NOMO-1 treated with DMSO at 0.1 percent for 48 hours (cell line): ENCODE measurements at regions not wholly inside any gene's neighbourhood (a gene's known extent, or its start where the extent isn't known, plus 50 kb on each side); places are given as distances from the start of the nearest gene placed in this dataset.

Experiments used
- DNase-seq: peaks from one replicate; lab custom pipeline; 2025; ENCODE audit not compliant: unreplicated experiment; lab: John Stamatoyannopoulos, UW

GRCh38 chr14:71588576-71589215 lies 343.5 kb upstream of the RGS6 start:
- no peak for DNase-seq

- peak; percentile 7 for DNase-seq
Observed at GRCh38 chr14:71589609-71590008, 342.6 kb upstream of the RGS6 start.

GRCh38 chr14:71590131-71590530 lies 342.1 kb upstream of the RGS6 start:
- DNase-seq: no peak

GRCh38 chr14:71591231-71591630 lies 341.0 kb upstream of the RGS6 start:
- no peak for DNase-seq

GRCh38 chr14:71591929-71592328 lies 340.3 kb upstream of the RGS6 start:
- DNase-seq: peak; percentile 72

- no peak for DNase-seq
Observed at GRCh38 chr14:71592361-71592760, 339.9 kb upstream of the RGS6 start.

- no peak for DNase-seq
Observed at GRCh38 chr14:71593966-71594365, 338.3 kb upstream of the RGS6 start.

GRCh38 chr14:71594821-71595220 lies 337.4 kb upstream of the RGS6 start:
- DNase-seq: no peak

GRCh38 chr14:71595441-71595840 lies 336.8 kb upstream of the RGS6 start:
- no peak for DNase-seq

- DNase-seq: no peak
Observed at GRCh38 chr14:71597287-71597920, 334.8 kb upstream of the RGS6 start.

GRCh38 chr14:71597955-71598660 lies 334.1 kb upstream of the RGS6 start:
- peak; percentile 87 for DNase-seq

GRCh38 chr14:71600309-71600708 lies 331.9 kb upstream of the RGS6 start:
- no peak for DNase-seq

- no peak for DNase-seq
Observed at GRCh38 chr14:71602524-71602923, 329.7 kb upstream of the RGS6 start.

GRCh38 chr14:71604231-71604630 lies 328.0 kb upstream of the RGS6 start:
- no peak for DNase-seq

GRCh38 chr14:71606064-71606463 lies 326.2 kb upstream of the RGS6 start:
- no peak for DNase-seq

- no peak for DNase-seq
Observed at GRCh38 chr14:71606575-71606974, 325.7 kb upstream of the RGS6 start.

GRCh38 chr14:71607056-71607455 lies 325.2 kb upstream of the RGS6 start:
- DNase-seq: no peak

- DNase-seq: no peak
Observed at GRCh38 chr14:71610149-71610548, 322.1 kb upstream of the RGS6 start.

GRCh38 chr14:71610797-71611196 lies 321.4 kb upstream of the RGS6 start:
- no peak for DNase-seq

- peak; percentile 45 for DNase-seq
Observed at GRCh38 chr14:71613168-71613567, 319.1 kb upstream of the RGS6 start.

- DNase-seq: no peak
Observed at GRCh38 chr14:71616013-71616412, 316.2 kb upstream of the RGS6 start.

- no peak for DNase-seq
Observed at GRCh38 chr14:71618047-71618446, 314.2 kb upstream of the RGS6 start.
